Testis (tissue), 2 donors: ENCODE measurements at regions not wholly inside any gene's neighbourhood (a gene's known extent, or its start where the extent isn't known, plus 50 kb on each side); places are given as distances from the start of the nearest gene placed in this dataset.
"Not testable (repeated sequence)": the region's sequence is repeated elsewhere in the genome, so short reads cannot be mapped to it uniquely, and the experiment has no call there.

ENCODE experiments used
- CTCF ChIP-seq, 3 experiments: fragments of 450-650 bp in 2 of 3; fragments of 200-600 bp in 1 of 3; sonication (generic) in 1 of 3; IDR thresholded peaks; one replicate each; pipeline ENCODE4 v1.5.1; 2016 to 2019; ENCODE audit warnings: antibody characterized with exemption in 3 of 3, mild to moderate bottlenecking in 2 of 3, moderate library complexity in 1 of 3
- POLR2A ChIP-seq: fragments of 450-650 bp; IDR thresholded peaks from one replicate; pipeline ENCODE4 v1.6.1; 2017; ENCODE audit warnings: antibody characterized with exemption, mild to moderate bottlenecking, moderate library complexity

- not testable (repeated sequence) for TF ChIP-seq CTCF (IDR thresholded peaks at IDR 0.05); POLR2A
Measured at GRCh38 chr1:200484438-200484946, 74.7 kb upstream of the ZNF281 start.
